Retinal pigment epithelial cell (primary cell): ENCODE measurements at regions not wholly inside any gene's neighbourhood (a gene's known extent, or its start where the extent isn't known, plus 50 kb on each side); places are given as distances from the start of the nearest gene placed in this dataset.

ENCODE experiments used
- DNase-seq: peaks from one replicate; pipeline ENCODE4 v3.0.0-alpha.2; 2010; ENCODE audit warnings: low read depth
- H3K4me3 ChIP-seq: 2 replicates; pipeline ENCODE4 v1.5.1; 2011; ENCODE audit warnings: mild to moderate bottlenecking, low read length, control low read depth, moderate library complexity
- CTCF ChIP-seq: conservative IDR thresholded peaks from 2 replicates; pipeline ENCODE4 v1.5.1; 2011; ENCODE audit warnings: low read depth, low read length, control low read depth, inconsistent platforms

DNA sequence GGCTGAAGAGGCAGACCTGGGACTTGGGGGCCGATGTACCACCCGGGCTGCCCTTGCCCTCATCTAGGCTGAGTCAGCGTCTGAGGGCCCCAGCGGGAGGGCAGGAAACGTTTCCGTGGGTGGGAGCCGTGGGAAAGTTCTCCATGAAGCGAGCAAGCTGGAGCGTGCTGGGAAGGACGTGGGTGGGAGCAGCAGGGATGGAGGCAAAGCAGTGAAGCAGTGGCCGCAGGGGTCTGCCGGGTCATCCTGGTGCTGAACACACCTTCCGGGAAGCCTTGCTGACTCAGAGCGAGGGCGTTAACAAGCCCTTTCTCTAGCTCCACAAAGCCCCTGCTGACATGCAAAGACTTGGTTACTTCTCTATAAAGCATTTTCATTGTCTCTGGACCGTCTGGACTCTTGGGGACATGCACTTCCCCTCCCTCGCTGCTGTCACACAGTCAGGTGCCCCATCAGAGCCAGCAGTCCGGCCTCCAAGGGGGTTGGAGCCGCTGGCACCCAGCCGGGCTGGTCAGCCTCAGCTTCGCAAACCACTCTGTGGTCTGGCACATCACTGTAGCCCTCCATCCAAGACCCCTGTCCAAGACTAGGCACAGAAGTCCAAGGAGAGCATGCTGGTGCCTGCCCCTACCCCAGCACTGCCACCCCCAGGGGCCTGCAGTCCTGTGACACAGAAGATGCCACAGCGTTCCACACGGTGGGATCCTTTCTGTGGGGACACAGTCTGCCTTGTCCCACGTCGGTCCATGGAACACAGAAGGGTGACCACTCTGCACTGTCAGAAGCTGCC is 115.1 kb upstream of the GPC1 start:
- no peak for TF ChIP-seq CTCF
- H3K4me3 ChIP-seq: no peak overlapping the region
- DNase-seq: peak; percentile 63

GRCh38 chr2:240322231-240322955 is 113.1 kb upstream of the GPC1 start:
- no peak for DNase-seq
- H3K4me3 ChIP-seq: no peak overlapping the region
- no peak for TF ChIP-seq CTCF

GRCh38 chr2:240322991-240323390 is 112.5 kb upstream of the GPC1 start:
- DNase-seq: no peak
- no peak overlapping the region for H3K4me3 ChIP-seq
- TF ChIP-seq CTCF: no peak

DNA sequence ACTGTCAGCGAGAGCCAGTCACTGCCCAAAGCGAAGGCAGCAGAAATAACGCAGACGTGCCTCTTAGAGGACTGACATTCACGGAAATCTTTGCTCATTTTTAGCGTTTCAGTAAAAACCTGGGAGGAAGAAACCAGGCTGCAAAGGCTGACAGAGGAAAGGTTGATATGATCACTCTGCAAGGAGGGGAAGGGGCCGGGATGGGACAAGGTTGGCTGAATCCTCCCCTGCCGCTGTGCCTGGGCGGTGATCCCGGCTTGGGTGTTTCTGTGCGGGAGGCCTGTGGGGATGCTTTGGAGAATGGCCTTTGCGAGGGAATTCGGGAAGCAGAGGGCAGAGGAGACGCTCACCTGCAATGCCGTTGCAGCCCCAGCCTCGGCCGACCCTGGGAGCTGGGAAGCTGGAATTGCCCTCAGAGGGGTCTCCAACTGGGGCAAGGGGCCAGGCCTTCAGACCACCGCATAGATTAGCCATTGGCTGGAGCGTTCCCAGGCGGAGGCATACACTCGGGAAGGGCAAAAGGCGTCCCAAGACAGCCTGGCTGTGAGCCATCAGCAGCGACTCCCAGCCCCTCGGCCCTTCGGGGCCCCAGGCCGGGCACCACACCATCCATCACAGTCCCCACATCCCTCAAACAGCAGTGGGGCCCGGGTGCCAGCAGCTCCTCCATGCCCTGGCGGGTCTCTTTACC is 111.7 kb upstream of the GPC1 start:
- no peak for TF ChIP-seq CTCF
- DNase-seq: no peak
- H3K4me3 ChIP-seq: no peak overlapping the region

DNA sequence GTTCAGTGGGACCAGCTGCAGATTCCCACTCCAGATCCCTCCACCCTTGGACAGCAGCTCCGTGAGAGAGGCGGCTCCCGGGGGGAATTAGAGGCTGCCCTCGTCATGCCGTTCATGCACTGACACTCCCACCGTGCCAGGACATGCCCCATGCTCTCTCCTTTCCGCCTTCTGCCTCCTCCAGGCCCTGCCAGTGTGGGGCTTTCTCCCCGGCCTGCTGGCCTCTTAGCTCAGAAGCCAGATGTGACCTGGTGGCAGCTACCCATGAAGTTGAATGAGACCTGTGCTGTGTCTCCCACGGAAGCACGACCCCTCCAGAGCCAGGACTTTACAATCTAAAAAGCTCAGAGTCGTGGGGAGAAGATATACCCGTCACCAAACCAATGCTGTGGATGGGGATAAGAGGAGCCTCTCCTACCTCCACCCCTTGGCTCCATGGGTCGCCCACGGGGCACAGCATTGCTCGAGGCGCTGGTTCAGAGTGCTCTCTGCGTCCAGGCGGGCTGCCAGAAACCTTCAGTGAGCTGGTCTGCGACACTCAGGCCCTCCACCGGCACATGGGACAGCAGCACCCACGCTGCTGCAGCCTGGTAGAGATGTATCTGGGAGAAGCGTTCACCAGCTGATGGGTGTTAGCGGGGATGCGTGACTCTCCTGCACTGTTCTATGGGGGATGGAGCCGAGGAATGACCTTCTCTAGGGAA is 111.0 kb upstream of the GPC1 start:
- no peak for DNase-seq
- TF ChIP-seq CTCF: no peak
- no peak overlapping the region for H3K4me3 ChIP-seq

DNA sequence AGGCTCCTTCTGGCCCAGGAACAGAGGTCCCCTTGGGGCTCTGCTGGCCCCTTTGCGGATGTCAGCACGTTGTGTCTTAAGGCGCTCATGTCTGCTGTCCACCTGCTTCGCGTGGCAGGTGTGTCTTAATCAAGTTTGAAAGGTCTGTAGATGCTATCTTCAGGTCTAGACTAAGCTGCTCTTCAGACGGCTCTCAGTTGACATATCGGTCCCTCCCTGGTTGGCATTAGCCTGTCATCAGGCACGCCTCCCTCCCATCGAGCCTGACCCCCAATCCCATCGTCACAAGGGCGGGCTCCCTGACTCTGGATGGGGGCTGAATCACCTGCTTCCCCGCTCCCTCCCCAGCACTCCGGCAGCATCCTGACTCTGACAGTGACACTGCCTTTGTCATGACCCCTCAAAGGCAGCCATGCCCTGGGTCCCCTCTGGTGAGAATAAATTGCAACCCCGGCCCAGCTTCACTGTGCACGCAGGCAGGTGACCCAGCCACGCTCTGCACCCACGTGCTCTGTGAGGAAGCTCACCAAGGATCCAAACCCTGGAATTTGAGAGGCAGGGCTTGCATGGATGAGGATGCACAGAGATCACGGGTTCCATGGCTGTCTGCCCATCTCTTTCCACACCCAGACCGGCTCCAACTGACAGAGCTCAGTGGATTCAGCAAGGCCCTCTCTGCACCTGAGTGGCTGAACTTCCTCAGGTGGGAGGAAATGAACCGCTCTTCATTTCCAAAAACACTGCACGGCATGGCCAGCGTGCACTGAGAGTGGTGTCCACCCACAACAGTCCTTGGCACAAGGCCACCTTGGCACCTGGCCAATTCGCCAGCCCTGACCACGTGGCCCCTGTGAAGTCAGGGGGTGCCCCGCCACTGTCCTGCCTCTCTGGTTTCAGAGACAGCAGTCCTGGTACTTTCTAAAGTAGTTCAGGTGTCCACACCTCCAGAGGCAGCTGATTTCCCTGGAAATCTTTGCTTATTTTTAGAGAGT is 110.2 kb upstream of the GPC1 start:
- no peak for DNase-seq
- no peak for TF ChIP-seq CTCF
- no peak overlapping the region for H3K4me3 ChIP-seq
